Endothelial cell of umbilical vein (primary cell): ENCODE measurements at regions not wholly inside any gene's neighbourhood (a gene's known extent, or its start where the extent isn't known, plus 50 kb on each side); places are given as distances from the start of the nearest gene placed in this dataset.

Experiments
- BruUV-seq: library from RNA; stranded (reverse); fragments of 400-500 nt; replicated peaks from 2 replicates; lab custom pipeline; 2021; lab: Mats Ljungman, UMichigan
- CTCF ChIA-PET: fragments of 300-600, 350-600 bp; sonication (Branson Sonifier 250); formaldehyde crosslinking; loops from one replicate; lab custom pipeline; 2021; ENCODE audit warnings: antibody characterized with exemption, inconsistent platforms; lab: Charles Lee
- POLR2A ChIA-PET: fragments of 300-600, 350-600 bp; sonication (Branson Sonifier 250); formaldehyde crosslinking; loops from one replicate; lab custom pipeline; 2021; ENCODE audit warnings: antibody characterized with exemption, inconsistent platforms; lab: Charles Lee
- DNase-seq: peaks from one replicate; pipeline ENCODE4 v3.0.0-alpha.2; 2011; ENCODE audit warnings: low read depth, low spot score
- FAIRE-seq: peaks from 2 replicates; lab custom pipeline; 2011; peaks lifted over from hg19 to GRCh38; lab: Jason Lieb, UNC
- H2AFZ ChIP-seq: 2 replicates; pipeline ENCODE4 v1.6.0; 2012; ENCODE audit warnings: low read depth, low read length, control low read depth, inconsistent platforms
- H3K27ac ChIP-seq: 2 replicates; pipeline ENCODE4 v1.5.1; 2011; ENCODE audit warnings: low read depth, mild to moderate bottlenecking, control low read depth, low read length, moderate library complexity; ENCODE audit not compliant: insufficient read depth
- H3K27me3 ChIP-seq, 2 experiments: 2 replicates each; pipeline versions ENCODE4 v1.6.0 to v1.6.1; 2011; ENCODE audit warnings: low read length in 2 of 2, mixed read lengths in 1 of 2; ENCODE audit not compliant: control insufficient read depth in 2 of 2, insufficient read depth in 2 of 2
- H3K36me3 ChIP-seq, 2 experiments: 2 replicates in 1 of 2; 3 replicates in 1 of 2; pipeline ENCODE4 v1.5.1; 2011; ENCODE audit warnings: low read length in 2 of 2, mild to moderate bottlenecking in 1 of 2, moderate library complexity in 1 of 2; ENCODE audit not compliant: control insufficient read depth in 2 of 2, insufficient read depth in 2 of 2; ENCODE audit errors: extremely low read depth in 1 of 2
- H3K4me1 ChIP-seq: 3 replicates; pipeline ENCODE4 v1.5.1; 2011; ENCODE audit warnings: mild to moderate bottlenecking, low read length; ENCODE audit not compliant: control insufficient read depth, insufficient read depth; ENCODE audit errors: extremely low read depth
- H3K4me2 ChIP-seq: 2 replicates; pipeline ENCODE4 v1.6.1; 2011; ENCODE audit warnings: low read length, control low read depth, mixed read lengths; ENCODE audit not compliant: insufficient read depth
- H3K4me3 ChIP-seq, 3 experiments: fragments of 200-600 bp in 1 of 3; sonication (generic), shearing (Covaris generic) in 1 of 3; replicated peaks in 1 of 3; 2 replicates each; pipeline ENCODE4 v1.5.1; 2011 to 2016; ENCODE audit warnings: control low read depth in 3 of 3, low read length in 3 of 3, mild to moderate bottlenecking in 2 of 3, inconsistent platforms in 1 of 3, low read depth in 1 of 3, moderate library complexity in 1 of 3; ENCODE audit not compliant: insufficient read depth in 1 of 3
- H3K79me2 ChIP-seq: 2 replicates; pipeline ENCODE4 v1.6.0; 2012; ENCODE audit warnings: low read length, inconsistent platforms; ENCODE audit not compliant: control insufficient read depth, insufficient read depth
- H3K9ac ChIP-seq: replicated peaks from 2 replicates; pipeline ENCODE3; 2011; ENCODE audit warnings: low read length, control low read depth; ENCODE audit not compliant: insufficient read depth; ENCODE audit errors: extremely low read depth
- H3K9me1 ChIP-seq: replicated peaks from 3 replicates; pipeline ENCODE4 v1.6.0; 2011; ENCODE audit warnings: mild to moderate bottlenecking, low read length; ENCODE audit not compliant: control insufficient read depth, insufficient read depth; ENCODE audit errors: extremely low read depth
- H3K9me3 ChIP-seq: replicated peaks from 2 replicates; pipeline ENCODE4 v1.5.1; 2012; ENCODE audit warnings: low read length, inconsistent platforms; ENCODE audit not compliant: control insufficient read depth, insufficient read depth
- H4K20me1 ChIP-seq: replicated peaks from 2 replicates; pipeline ENCODE3; 2011; ENCODE audit warnings: mild to moderate bottlenecking, low read length; ENCODE audit not compliant: control insufficient read depth, insufficient read depth; ENCODE audit errors: extremely low read depth
- CTCF ChIP-seq, 2 donors: IDR thresholded peaks; 1 replicate in 1 of 2; 2 replicates in 1 of 2; pipeline ENCODE4 v1.5.1; 2011; ENCODE audit warnings: low read length in 2 of 2, mild to moderate bottlenecking in 2 of 2, moderate library complexity in 2 of 2, control low read depth in 1 of 2, inconsistent platforms in 1 of 2, low read depth in 1 of 2; ENCODE audit not compliant: insufficient read depth in 1 of 2; ENCODE audit errors: extremely low read depth in 1 of 2
- EZH2 ChIP-seq: IDR thresholded peaks from 2 replicates; pipeline ENCODE4 v1.6.1; 2012; ENCODE audit warnings: borderline replicate concordance, low read depth, mild to moderate bottlenecking, moderate library complexity, low read length, inconsistent platforms; ENCODE audit not compliant: severe bottlenecking
- FOS ChIP-seq: IDR thresholded peaks from 2 replicates; pipeline ENCODE4 v1.6.1; 2011; ENCODE audit warnings: mild to moderate bottlenecking, low read length, moderate library complexity, borderline replicate concordance; ENCODE audit not compliant: insufficient read depth
- GATA2 ChIP-seq: IDR thresholded peaks from 2 replicates; pipeline ENCODE4 v1.7.0; 2011; ENCODE audit warnings: low read depth, mild to moderate bottlenecking, moderate library complexity, mixed read lengths, low read length; ENCODE audit not compliant: insufficient read length, insufficient read depth
- JUN ChIP-seq: IDR thresholded peaks from 2 replicates; pipeline ENCODE4 v1.6.1; 2011; ENCODE audit warnings: borderline replicate concordance, low read depth; ENCODE audit not compliant: insufficient read length, insufficient read depth
- MAX ChIP-seq: IDR thresholded peaks from 2 replicates; pipeline ENCODE4 v1.6.1; 2011; ENCODE audit not compliant: insufficient read depth, insufficient read length
- MYC ChIP-seq: IDR thresholded peaks from one replicate; pipeline ENCODE4 v1.6.1; 2011; ENCODE audit warnings: mild to moderate bottlenecking, low read depth, low read length
- POLR2A ChIP-seq: IDR thresholded peaks from 2 replicates; pipeline ENCODE4 v1.6.1; 2012; ENCODE audit warnings: low read depth, mild to moderate bottlenecking, control low read depth, low read length
- POLR2AphosphoS5 ChIP-seq: IDR thresholded peaks from 2 replicates; pipeline ENCODE4 v1.6.1; 2012; ENCODE audit warnings: low read depth, mild to moderate bottlenecking, control low read depth, low read length, moderate library complexity; ENCODE audit not compliant: insufficient read depth
- dilution Hi-C: fragments of 300-500 bp; cut with MboI; formaldehyde crosslinking; loops from one replicate; pipeline ENCODE4 v1.15.0; 2019; ENCODE audit warnings: low sequenced_read_pairs; ENCODE audit not compliant: extremely low pct_ligation_motif_present
- intact Hi-C: fragments of 100-400 bp; cut with micrococcal nuclease; formaldehyde crosslinking; loops from one replicate; pipeline ENCODE4 v1.10.0; 2022

GRCh38 chr4:114208574-114209151 lies 229.2 kb upstream of the ARSJ start:
- Histone ChIP-seq H3K79me2 (no peaks in the 10 kb centered on the region), H2AFZ (no peak overlapping the region), H3K9me1 (no peaks in the 10 kb centered on the region), H3K4me2 (no peak overlapping the region), H3K4me1 (no peaks in the 10 kb centered on the region), H3K27me3 (no peaks in the 10 kb centered on the region), H3K9ac (no peak overlapping the region), H3K9me3 (no peaks in the 10 kb centered on the region), H3K4me3 (no peak overlapping the region), H3K27ac (no peak overlapping the region), H4K20me1 (no peaks in the 10 kb centered on the region), H3K36me3 (no peaks in the 10 kb centered on the region)
- ChIA-PET CTCF (no interaction called here), POLR2A (no interaction called here)
- no TSS peak for BruUV-seq
- TF ChIP-seq GATA2 (no peak), EZH2 (no peak), POLR2A (no peak), MAX (no peak), FOS (no peak), MYC (no peak), POLR2AphosphoS5 (no peak), JUN (no peak), CTCF (IDR thresholded peaks at IDR 0.05; ENCODE audit: extremely low read depth in 1 of 2, insufficient read depth in 1 of 2, low read depth in 1 of 2, low read length in 2 of 2) (no peak)
- FAIRE-seq (no peak), DNase-seq (no peak)
- dilution Hi-C loops, result no loop called here
- intact Hi-C loops, result no loop called here
